ENCODE measurements at regions not wholly inside any gene's neighbourhood (a gene's known extent, or its start where the extent isn't known, plus 50 kb on each side); places are given as distances from the start of the nearest gene placed in this dataset.

DNA sequence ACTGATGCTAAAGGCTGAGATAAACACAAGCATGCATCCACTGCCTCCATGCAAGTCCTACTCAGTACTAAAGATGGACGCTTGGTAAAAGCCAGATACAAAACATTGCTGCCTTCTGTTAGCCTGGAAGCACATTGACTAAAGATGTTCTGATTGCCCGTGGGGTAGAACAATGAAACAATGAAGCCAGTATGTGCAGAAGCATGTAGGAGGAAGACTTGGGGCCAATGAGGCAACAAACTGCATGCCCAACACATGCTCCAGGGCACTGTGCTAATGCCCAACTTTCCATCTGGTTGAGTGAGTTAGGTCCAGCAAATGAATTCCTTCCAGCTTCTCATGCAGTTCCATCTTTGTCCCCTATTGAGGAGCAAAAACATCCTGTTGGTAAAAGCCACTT lies 1245.5 kb downstream of the GATA3 start:
- H3K27me3 ChIP-seq (ENCODE audit: insufficient read depth, low read length) = no peaks in the 10 kb centered on the region
- no peak overlapping the region for H2BK120ac ChIP-seq (ENCODE audit: insufficient read depth, low read length, poor library complexity)
- no peaks in the 10 kb centered on the region for H3K9me3 ChIP-seq (ENCODE audit: insufficient read depth, low read depth, low read length)
- no peak overlapping the region for H3K4me2 ChIP-seq (ENCODE audit: low read length)
- no peak overlapping the region for H3K23ac ChIP-seq (ENCODE audit: low read length)
- DNase-seq = no peak
- no peaks in the 10 kb centered on the region for H3K79me2 ChIP-seq (ENCODE audit: control insufficient read depth, insufficient read depth, low read length, poor library complexity)
- no peak overlapping the region for H3K14ac ChIP-seq (ENCODE audit: low read length)
- no peak overlapping the region for H3K4ac ChIP-seq (ENCODE audit: low read depth, low read length)
- no peak overlapping the region for H2BK5ac ChIP-seq (ENCODE audit: low read depth, low read length, poor library complexity)
- WGBS (ENCODE audit: extremely low coverage, insufficient coverage, insufficient read length) = no CpG with 5 or more reads among the region's 2 CpGs
- H4K91ac ChIP-seq (ENCODE audit: low read depth, low read length) = no peak overlapping the region
- H3K4me3 ChIP-seq (ENCODE audit: low read depth, low read length) = no peak overlapping the region
- H2AFZ ChIP-seq (ENCODE audit: insufficient read depth, low read length, poor library complexity) = no peak overlapping the region
- H3K18ac ChIP-seq (ENCODE audit: low read length) = no peak overlapping the region
- H2BK12ac ChIP-seq (ENCODE audit: low read length) = no peak overlapping the region
- H3K9ac ChIP-seq (ENCODE audit: low read length) = no peak overlapping the region
- no peak overlapping the region for H2AK5ac ChIP-seq (ENCODE audit: low read length)
- no peaks in the 10 kb centered on the region for H3K4me1 ChIP-seq (ENCODE audit: control insufficient read depth in 1 of 2, insufficient read depth in 2 of 2, low read length in 2 of 2)
- no peaks in the 10 kb centered on the region for H3K79me1 ChIP-seq (ENCODE audit: low read length)
- no peak overlapping the region for H4K12ac ChIP-seq (ENCODE audit: low read depth, low read length)
- no peak overlapping the region for H3K27ac ChIP-seq (ENCODE audit: low read depth, low read length)
- no peaks in the 10 kb centered on the region for H3K36me3 ChIP-seq (ENCODE audit: control insufficient read depth in 1 of 2, insufficient read depth in 2 of 2, low read length in 2 of 2)
- H4K8ac ChIP-seq (ENCODE audit: low read depth, low read length) = no peak overlapping the region

DNA sequence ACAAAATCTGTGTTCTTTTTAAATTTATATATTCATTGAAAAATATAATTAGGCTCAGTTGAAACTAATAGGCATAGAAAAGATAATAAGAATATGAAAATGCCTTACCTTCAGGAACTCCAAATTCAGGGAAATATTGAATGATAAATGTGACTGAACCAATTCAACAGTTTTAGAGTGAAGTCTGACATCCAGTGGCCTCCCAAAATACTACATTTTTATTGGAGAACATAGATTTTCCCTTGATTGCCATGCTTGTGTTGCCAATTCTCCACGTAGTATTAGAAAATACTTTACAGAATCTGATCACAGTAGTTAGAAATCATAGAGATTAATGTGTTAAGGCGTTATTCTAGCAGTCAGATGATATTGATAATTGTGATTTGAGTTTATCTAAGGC lies 1246.7 kb downstream of the GATA3 start:
- H4K91ac ChIP-seq (ENCODE audit: low read depth, low read length) = no peak overlapping the region
- no peak overlapping the region for H2BK5ac ChIP-seq (ENCODE audit: low read depth, low read length, poor library complexity)
- no peak overlapping the region for H3K27ac ChIP-seq (ENCODE audit: low read depth, low read length)
- H3K4me3 ChIP-seq (ENCODE audit: low read depth, low read length) = no peak overlapping the region
- no peaks in the 10 kb centered on the region for H3K4me1 ChIP-seq (ENCODE audit: control insufficient read depth in 1 of 2, insufficient read depth in 2 of 2, low read length in 2 of 2)
- H3K79me2 ChIP-seq (ENCODE audit: control insufficient read depth, insufficient read depth, low read length, poor library complexity) = no peaks in the 10 kb centered on the region
- H3K9ac ChIP-seq (ENCODE audit: low read length) = no peak overlapping the region
- no peak overlapping the region for H2BK120ac ChIP-seq (ENCODE audit: insufficient read depth, low read length, poor library complexity)
- H3K9me3 ChIP-seq (ENCODE audit: insufficient read depth, low read depth, low read length) = no peaks in the 10 kb centered on the region
- no peak overlapping the region for H3K23ac ChIP-seq (ENCODE audit: low read length)
- H2BK12ac ChIP-seq (ENCODE audit: low read length) = no peak overlapping the region
- H3K27me3 ChIP-seq (ENCODE audit: insufficient read depth, low read length) = no peaks in the 10 kb centered on the region
- no peak overlapping the region for H3K14ac ChIP-seq (ENCODE audit: low read length)
- H3K18ac ChIP-seq (ENCODE audit: low read length) = no peak overlapping the region
- no peak overlapping the region for H3K4me2 ChIP-seq (ENCODE audit: low read length)
- no peak overlapping the region for H3K4ac ChIP-seq (ENCODE audit: low read depth, low read length)
- H3K79me1 ChIP-seq (ENCODE audit: low read length) = no peaks in the 10 kb centered on the region
- no peak overlapping the region for H4K12ac ChIP-seq (ENCODE audit: low read depth, low read length)
- H2AFZ ChIP-seq (ENCODE audit: insufficient read depth, low read length, poor library complexity) = no peak overlapping the region
- DNase-seq = peak in 1 of 2 donors; percentile 55
- no peaks in the 10 kb centered on the region for H3K36me3 ChIP-seq (ENCODE audit: control insufficient read depth in 1 of 2, insufficient read depth in 2 of 2, low read length in 2 of 2)
- WGBS (ENCODE audit: extremely low coverage, insufficient coverage, insufficient read length) = no CpG with 5 or more reads among the region's 2 CpGs
- H2AK5ac ChIP-seq (ENCODE audit: low read length) = no peak overlapping the region
- H4K8ac ChIP-seq (ENCODE audit: low read depth, low read length) = no peak overlapping the region

GRCh38 chr10:9301554-9301953 lies 1247.1 kb downstream of the GATA3 start:
- no peak overlapping the region for H2BK120ac ChIP-seq (ENCODE audit: insufficient read depth, low read length, poor library complexity)
- no peak overlapping the region for H3K4me2 ChIP-seq (ENCODE audit: low read length)
- no peaks in the 10 kb centered on the region for H3K27me3 ChIP-seq (ENCODE audit: insufficient read depth, low read length)
- no peak overlapping the region for H4K91ac ChIP-seq (ENCODE audit: low read depth, low read length)
- no peak overlapping the region for H3K23ac ChIP-seq (ENCODE audit: low read length)
- DNase-seq = no peak
- H3K79me2 ChIP-seq (ENCODE audit: control insufficient read depth, insufficient read depth, low read length, poor library complexity) = no peaks in the 10 kb centered on the region
- H2BK5ac ChIP-seq (ENCODE audit: low read depth, low read length, poor library complexity) = no peak overlapping the region
- no peaks in the 10 kb centered on the region for H3K4me1 ChIP-seq (ENCODE audit: control insufficient read depth in 1 of 2, insufficient read depth in 2 of 2, low read length in 2 of 2)
- H4K12ac ChIP-seq (ENCODE audit: low read depth, low read length) = no peak overlapping the region
- no peak overlapping the region for H2BK12ac ChIP-seq (ENCODE audit: low read length)
- H3K9ac ChIP-seq (ENCODE audit: low read length) = no peak overlapping the region
- H3K79me1 ChIP-seq (ENCODE audit: low read length) = no peaks in the 10 kb centered on the region
- no peak overlapping the region for H3K14ac ChIP-seq (ENCODE audit: low read length)
- no peak overlapping the region for H2AFZ ChIP-seq (ENCODE audit: insufficient read depth, low read length, poor library complexity)
- H3K4me3 ChIP-seq (ENCODE audit: low read depth, low read length) = no peak overlapping the region
- no peaks in the 10 kb centered on the region for H3K36me3 ChIP-seq (ENCODE audit: control insufficient read depth in 1 of 2, insufficient read depth in 2 of 2, low read length in 2 of 2)
- no peak overlapping the region for H4K8ac ChIP-seq (ENCODE audit: low read depth, low read length)
- WGBS (ENCODE audit: extremely low coverage, insufficient coverage, insufficient read length) = no CpG with 5 or more reads among the region's 4 CpGs
- no peak overlapping the region for H3K4ac ChIP-seq (ENCODE audit: low read depth, low read length)
- H3K9me3 ChIP-seq (ENCODE audit: insufficient read depth, low read depth, low read length) = no peaks in the 10 kb centered on the region
- H2AK5ac ChIP-seq (ENCODE audit: low read length) = no peak overlapping the region
- no peak overlapping the region for H3K27ac ChIP-seq (ENCODE audit: low read depth, low read length)
- no peak overlapping the region for H3K18ac ChIP-seq (ENCODE audit: low read length)

GRCh38 chr10:9302140-9302746 lies 1247.8 kb downstream of the GATA3 start:
- no CpG with 5 or more reads among the region's 3 CpGs for WGBS (ENCODE audit: extremely low coverage, insufficient coverage, insufficient read length)
- no peaks in the 10 kb centered on the region for H3K79me1 ChIP-seq (ENCODE audit: low read length)
- no peak overlapping the region for H4K12ac ChIP-seq (ENCODE audit: low read depth, low read length)
- no peaks in the 10 kb centered on the region for H3K36me3 ChIP-seq (ENCODE audit: control insufficient read depth in 1 of 2, insufficient read depth in 2 of 2, low read length in 2 of 2)
- no peak overlapping the region for H2BK12ac ChIP-seq (ENCODE audit: low read length)
- no peak overlapping the region for H3K9ac ChIP-seq (ENCODE audit: low read length)
- no peak overlapping the region for H2AK5ac ChIP-seq (ENCODE audit: low read length)
- H3K4me1 ChIP-seq (ENCODE audit: control insufficient read depth in 1 of 2, insufficient read depth in 2 of 2, low read length in 2 of 2) = no peaks in the 10 kb centered on the region
- H3K4ac ChIP-seq (ENCODE audit: low read depth, low read length) = no peak overlapping the region
- no peaks in the 10 kb centered on the region for H3K9me3 ChIP-seq (ENCODE audit: insufficient read depth, low read depth, low read length)
- peak; percentile 28 to 94 for DNase-seq
- H3K79me2 ChIP-seq (ENCODE audit: control insufficient read depth, insufficient read depth, low read length, poor library complexity) = no peaks in the 10 kb centered on the region
- no peak overlapping the region for H2BK120ac ChIP-seq (ENCODE audit: insufficient read depth, low read length, poor library complexity)
- H3K14ac ChIP-seq (ENCODE audit: low read length) = no peak overlapping the region
- no peak overlapping the region for H3K27ac ChIP-seq (ENCODE audit: low read depth, low read length)
- no peak overlapping the region for H3K18ac ChIP-seq (ENCODE audit: low read length)
- no peaks in the 10 kb centered on the region for H3K27me3 ChIP-seq (ENCODE audit: insufficient read depth, low read length)
- H2AFZ ChIP-seq (ENCODE audit: insufficient read depth, low read length, poor library complexity) = no peak overlapping the region
- H4K91ac ChIP-seq (ENCODE audit: low read depth, low read length) = no peak overlapping the region
- no peak overlapping the region for H3K4me2 ChIP-seq (ENCODE audit: low read length)
- no peak overlapping the region for H3K23ac ChIP-seq (ENCODE audit: low read length)
- no peak overlapping the region for H3K4me3 ChIP-seq (ENCODE audit: low read depth, low read length)
- H4K8ac ChIP-seq (ENCODE audit: low read depth, low read length) = no peak overlapping the region
- H2BK5ac ChIP-seq (ENCODE audit: low read depth, low read length, poor library complexity) = no peak overlapping the region
